DMS53 treated with DMSO at 0.1 percent for 48 hours (cell line): ENCODE measurements at regions not wholly inside any gene's neighbourhood (a gene's known extent, or its start where the extent isn't known, plus 50 kb on each side); places are given as distances from the start of the nearest gene placed in this dataset.
A peak's percentile ranks its signal among the peaks of the same experiment; 100 is the strongest.
"Not testable (repeated sequence)": the region's sequence is repeated elsewhere in the genome, so short reads cannot be mapped to it uniquely, and the experiment has no call there.

ENCODE experiments used
- DNase-seq: peaks from one replicate; lab custom pipeline; 2025; ENCODE audit not compliant: unreplicated experiment; lab: John Stamatoyannopoulos, UW

- DNase-seq = no peak
Measured at GRCh38 chr6:105744815-105745214, 341.3 kb upstream of the PRDM1 start.

GRCh38 chr6:105740946-105741645 is 338.2 kb upstream of the PREP start:
- no peak for DNase-seq

GRCh38 chr6:105739764-105740163 is 336.9 kb upstream of the PREP start:
- DNase-seq = no peak

GRCh38 chr6:105733556-105734162 is 330.8 kb upstream of the PREP start:
- peak; percentile 22 for DNase-seq

GRCh38 chr6:105728995-105729394 is 326.1 kb upstream of the PREP start:
- no peak for DNase-seq

- no peak for DNase-seq
Measured at GRCh38 chr6:105726902-105727655, 324.2 kb upstream of the PREP start.

- DNase-seq = no peak
Measured at GRCh38 chr6:105714846-105715245, 312.0 kb upstream of the PREP start.

GRCh38 chr6:105713474-105714118 is 310.7 kb upstream of the PREP start:
- no peak for DNase-seq

- DNase-seq = no peak
Measured at GRCh38 chr6:105711216-105711615, 308.3 kb upstream of the PREP start.

- DNase-seq = no peak
Measured at GRCh38 chr6:105705608-105706007, 302.7 kb upstream of the PREP start.

GRCh38 chr6:105695461-105695860 is 292.6 kb upstream of the PREP start:
- DNase-seq = peak; percentile 61

GRCh38 chr6:105692613-105693215 is 289.8 kb upstream of the PREP start:
- DNase-seq = no peak

GRCh38 chr6:105691971-105692370 is 289.1 kb upstream of the PREP start:
- DNase-seq = no peak

- DNase-seq = no peak
Measured at GRCh38 chr6:105691081-105691480, 288.2 kb upstream of the PREP start.

GRCh38 chr6:105688573-105688972 is 285.7 kb upstream of the PREP start:
- DNase-seq = no peak

GRCh38 chr6:105686793-105687192 is 283.9 kb upstream of the PREP start:
- not testable (repeated sequence) for DNase-seq

GRCh38 chr6:105681061-105681460 is 278.2 kb upstream of the PREP start:
- DNase-seq = no peak

- DNase-seq = no peak
Measured at GRCh38 chr6:105680131-105680530, 277.2 kb upstream of the PREP start.

GRCh38 chr6:105678516-105678915 is 275.6 kb upstream of the PREP start:
- no peak for DNase-seq

GRCh38 chr6:105677671-105678475 is 275.0 kb upstream of the PREP start:
- DNase-seq = no peak
